ENCODE measurements at regions not wholly inside any gene's neighbourhood (a gene's known extent, or its start where the extent isn't known, plus 50 kb on each side); places are given as distances from the start of the nearest gene placed in this dataset.

GRCh38 chr2:129262934-129263333 is 716.5 kb upstream of the RAB6C start:
- DNase-seq: no peak

DNA sequence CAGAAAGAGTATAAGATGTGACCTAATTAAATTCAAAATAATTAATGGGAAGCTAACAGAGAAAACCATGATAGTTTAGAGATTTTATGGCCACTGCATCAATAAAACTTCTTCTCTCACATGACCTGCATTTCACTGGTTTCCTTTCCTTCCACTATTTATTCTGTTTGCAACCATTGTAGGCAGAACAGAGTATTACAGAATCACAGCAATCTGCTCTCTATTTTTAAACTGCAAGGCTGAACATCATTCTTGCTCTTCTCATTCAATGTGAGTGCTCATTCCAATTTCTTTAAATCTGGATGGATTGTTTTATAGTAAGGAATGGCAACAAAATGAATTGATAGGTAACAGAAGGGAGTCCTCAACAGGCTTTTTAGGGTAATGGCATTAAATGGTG is 715.5 kb upstream of the RAB6C start:
- no peak for DNase-seq

- no peak for DNase-seq
Observed at GRCh38 chr2:129267559-129267958, 711.9 kb upstream of the RAB6C start.

DNA sequence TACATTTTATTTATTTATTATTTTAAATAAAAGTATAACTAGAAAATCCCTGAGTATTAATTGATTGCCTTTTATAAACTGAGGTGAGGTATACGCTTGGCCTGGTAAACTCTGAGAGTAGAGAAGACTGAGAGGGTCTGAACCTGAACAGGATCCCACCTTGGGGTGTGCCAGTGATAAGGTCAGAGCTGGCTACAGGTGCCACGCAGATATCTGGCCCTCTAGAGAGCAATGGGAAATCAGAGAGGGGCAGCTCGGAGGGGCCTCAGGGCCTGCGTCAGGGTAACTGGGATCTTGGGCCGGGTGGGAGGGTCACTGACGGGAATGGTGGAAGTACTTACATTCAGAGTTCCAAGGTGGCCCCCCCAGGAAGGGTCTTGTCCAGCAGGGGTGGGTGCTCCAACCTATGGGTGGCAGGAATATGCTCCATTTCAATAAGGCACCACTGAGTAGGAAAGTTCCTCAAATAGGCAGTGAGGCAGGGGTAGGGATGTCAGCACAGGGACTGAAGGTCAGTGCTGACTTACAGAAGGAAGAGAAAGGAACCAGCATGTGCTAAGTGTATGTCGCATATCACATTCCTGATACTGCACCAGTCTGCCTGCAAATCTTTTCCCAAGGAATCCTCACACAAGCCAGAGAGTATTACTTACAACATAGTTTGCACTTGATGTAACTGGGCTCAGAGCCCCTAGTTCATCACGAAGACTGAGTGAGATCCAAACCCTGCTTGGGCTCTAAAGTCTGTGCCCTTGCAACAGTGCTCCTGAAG is 706.0 kb upstream of the RAB6C start:
- no peak for DNase-seq

DNA sequence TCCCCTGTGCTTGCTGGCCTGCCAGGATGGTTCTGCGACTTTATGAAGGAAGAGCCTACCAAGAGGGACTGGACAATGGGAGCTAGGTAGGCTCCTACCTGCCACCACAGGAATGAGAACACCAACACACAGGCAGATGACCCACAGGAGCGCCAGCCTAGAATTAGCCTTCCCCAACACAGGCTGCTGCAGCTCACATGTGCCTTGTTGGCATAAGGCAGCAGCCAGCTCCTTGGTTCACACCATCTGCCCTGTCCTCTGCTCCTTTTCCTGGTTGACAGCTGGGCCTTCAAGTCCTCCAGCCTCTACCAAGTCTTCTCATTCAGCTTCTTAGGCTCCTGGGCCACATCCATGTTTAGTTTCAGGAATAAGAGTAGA is 705.4 kb upstream of the RAB6C start:
- no peak for DNase-seq

- DNase-seq: peak; percentile 64
Observed at GRCh38 chr2:129274918-129275317, 704.5 kb upstream of the RAB6C start.

DNA sequence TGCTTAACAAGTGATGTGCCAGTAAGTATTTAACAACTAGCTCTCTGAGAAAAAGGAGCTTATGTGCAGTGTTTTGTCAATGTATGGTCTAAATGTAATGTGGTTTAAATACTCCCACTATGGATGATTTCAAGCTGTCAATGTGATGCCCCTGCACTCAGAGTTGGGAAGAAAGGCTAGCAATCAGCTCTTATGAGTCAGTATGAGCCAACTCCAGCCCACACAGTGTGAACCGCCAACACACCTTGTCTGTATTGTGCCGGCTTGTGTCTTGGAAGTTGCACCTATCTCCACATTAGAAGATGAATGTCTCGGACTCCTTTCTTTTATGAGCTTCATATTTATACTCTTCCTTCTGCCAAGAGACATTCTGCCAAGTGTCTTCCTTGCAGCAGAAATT is 703.8 kb upstream of the RAB6C start:
- no peak for DNase-seq

GRCh38 chr2:129276978-129277584 is 702.4 kb upstream of the RAB6C start:
- DNase-seq: no peak

DNA sequence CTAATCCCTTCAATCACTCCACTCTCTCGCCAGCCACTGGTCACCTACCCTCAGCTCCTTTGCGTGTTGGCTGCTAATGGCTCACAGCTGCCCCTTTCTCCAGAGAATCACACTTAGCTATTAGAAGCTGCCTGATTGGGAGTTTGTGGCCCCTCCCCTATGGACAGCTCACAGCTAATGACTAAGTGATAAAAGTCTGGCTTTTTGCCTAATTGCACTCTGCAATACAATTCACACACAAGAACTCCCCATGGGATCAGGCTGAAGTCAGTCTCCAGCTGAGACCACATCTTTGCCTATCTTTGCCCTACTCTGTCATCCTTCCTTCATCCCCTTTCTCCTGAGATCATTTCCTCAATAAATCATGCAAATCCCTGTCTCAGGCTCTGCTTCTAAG is 701.9 kb upstream of the RAB6C start:
- no peak for DNase-seq

GRCh38 chr2:129281791-129282530 is 697.5 kb upstream of the RAB6C start:
- no peak for DNase-seq

GRCh38 chr2:129285012-129285411 is 694.5 kb upstream of the RAB6C start:
- no peak for DNase-seq

GRCh38 chr2:129293326-129293725 is 686.1 kb upstream of the RAB6C start:
- no peak for DNase-seq

GRCh38 chr2:129296396-129296795 is 683.1 kb upstream of the RAB6C start:
- no peak for DNase-seq

GRCh38 chr2:129296806-129297205 is 682.7 kb upstream of the RAB6C start:
- peak; percentile 50 for DNase-seq

DNA sequence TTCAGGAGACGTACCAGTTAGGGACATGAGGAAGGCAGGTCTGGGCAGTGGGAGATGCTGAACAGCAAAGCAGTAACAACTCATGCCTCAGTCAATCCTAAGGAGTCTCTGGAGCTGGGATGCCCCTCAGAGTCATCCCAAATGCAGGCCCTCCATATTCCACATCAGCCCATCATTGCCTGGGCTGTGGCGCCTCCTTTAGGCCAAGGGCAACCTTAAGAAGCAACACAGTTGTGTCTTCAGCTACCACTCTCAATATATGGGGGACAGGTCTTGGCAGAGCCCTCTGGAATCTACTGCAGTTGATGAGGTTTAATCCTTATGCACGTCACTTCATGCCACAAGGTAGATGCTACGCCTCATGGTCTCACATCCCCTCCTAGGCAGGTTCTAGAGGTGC is 682.0 kb upstream of the RAB6C start:
- DNase-seq: no peak

GRCh38 chr2:129299338-129299737 is 680.1 kb upstream of the RAB6C start:
- DNase-seq: no peak

DNA sequence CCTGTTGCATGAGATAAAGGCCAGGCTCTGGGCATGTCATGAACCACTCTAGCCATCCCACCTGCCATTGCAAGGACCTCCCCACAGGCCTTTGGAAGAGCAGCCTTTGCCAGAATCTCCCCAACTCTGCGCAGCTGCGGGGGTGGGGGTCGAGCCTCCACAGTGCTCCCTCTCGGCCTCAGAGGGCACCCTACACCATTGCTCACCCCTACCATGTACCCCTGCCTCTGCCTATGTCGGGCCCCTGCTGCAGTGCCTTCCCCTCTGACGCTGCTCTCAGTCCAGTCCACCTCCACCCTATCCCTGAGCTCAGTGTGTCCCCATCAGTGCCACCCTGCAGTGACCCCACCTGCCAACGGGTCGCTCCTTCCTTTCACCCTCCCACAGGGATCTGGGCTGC is 679.7 kb upstream of the RAB6C start:
- no peak for DNase-seq

GRCh38 chr2:129300456-129300855 is 679.0 kb upstream of the RAB6C start:
- no peak for DNase-seq

DNA sequence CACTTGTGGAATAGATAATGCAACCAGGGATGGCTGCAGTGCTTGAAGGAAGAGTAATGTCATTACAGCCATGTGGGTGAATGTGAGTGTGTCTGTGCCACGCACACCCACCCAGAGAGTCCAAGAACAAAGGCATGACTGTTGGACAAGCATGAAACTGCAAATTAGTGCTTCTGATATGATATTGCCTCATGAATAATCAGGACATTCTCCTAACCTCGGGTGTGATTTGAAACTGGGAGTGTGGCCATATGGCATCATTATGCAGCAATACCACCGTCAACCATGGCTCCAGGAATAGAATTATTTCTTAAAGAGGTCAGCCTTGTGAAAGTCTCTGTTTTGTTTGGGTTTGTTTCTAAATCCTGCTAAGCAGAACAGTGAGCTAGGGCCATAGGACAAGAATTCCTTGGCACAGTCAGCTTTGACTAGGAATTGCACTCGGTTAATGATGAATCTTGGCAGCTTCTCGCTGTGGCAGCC is 678.0 kb upstream of the RAB6C start:
- DNase-seq: peak; percentile 67

- no peak for DNase-seq
Observed at GRCh38 chr2:129302106-129302505, 677.4 kb upstream of the RAB6C start.

- no peak for DNase-seq
Observed at GRCh38 chr2:129302561-129303183, 676.8 kb upstream of the RAB6C start.

DNA sequence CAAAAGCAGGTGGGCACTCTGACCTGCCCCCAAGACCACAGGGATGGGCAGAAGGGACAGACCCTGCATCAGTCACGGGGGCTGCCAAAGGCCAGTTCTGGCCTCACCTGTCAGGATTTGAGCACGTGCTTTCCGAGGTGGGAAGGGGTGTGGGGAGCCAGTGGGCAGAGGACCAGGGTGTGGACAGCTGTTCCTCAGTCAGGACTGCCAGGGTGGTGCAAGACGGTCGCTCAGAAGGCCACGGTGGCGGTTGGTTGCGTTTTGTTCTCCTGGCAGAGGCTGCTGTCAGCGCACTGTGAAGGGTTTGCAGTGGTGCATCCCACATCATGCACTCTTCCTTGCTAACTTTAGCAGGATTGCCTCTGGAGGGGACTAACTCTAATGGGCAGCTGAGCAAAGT is 665.3 kb upstream of the RAB6C start:
- DNase-seq: no peak

All from tongue (tissue), 1 donor.